NCI-H526 (cell line): ENCODE measurements at regions not wholly inside any gene's neighbourhood (a gene's known extent, or its start where the extent isn't known, plus 50 kb on each side); places are given as distances from the start of the nearest gene placed in this dataset.
"Not testable (repeated sequence)": the region's sequence is repeated elsewhere in the genome, so short reads cannot be mapped to it uniquely, and the experiment has no call there.

Experiments used
- DNase-seq, 2 experiments: peaks; one replicate each; lab custom pipeline; 2025; lab: John Stamatoyannopoulos, UW

- not testable (repeated sequence) for DNase-seq
These were observed 207.8 kb upstream of the CCDC196 start for GRCh38 chr14:66278418-66278817.

GRCh38 chr14:66281036-66281776 is 205.0 kb upstream of the CCDC196 start:
- no peak for DNase-seq

- DNase-seq, result no peak
These were observed 201.8 kb upstream of the CCDC196 start for GRCh38 chr14:66284346-66284745.

GRCh38 chr14:66288511-66288910 is 197.7 kb upstream of the CCDC196 start:
- no peak for DNase-seq

- no peak for DNase-seq
These were observed 194.4 kb upstream of the CCDC196 start for GRCh38 chr14:66291756-66292155.

GRCh38 chr14:66293533-66294105 is 192.6 kb upstream of the CCDC196 start:
- DNase-seq, result peak; percentile 30 to 58

- no peak for DNase-seq
These were observed 190.8 kb upstream of the CCDC196 start for GRCh38 chr14:66295386-66295785.

GRCh38 chr14:66300886-66301285 is 185.3 kb upstream of the CCDC196 start:
- DNase-seq, result no peak

GRCh38 chr14:66306101-66306500 is 180.1 kb upstream of the CCDC196 start:
- DNase-seq, result no peak

GRCh38 chr14:66311058-66311457 is 175.1 kb upstream of the CCDC196 start:
- no peak for DNase-seq

GRCh38 chr14:66311990-66312389 is 174.2 kb upstream of the CCDC196 start:
- no peak for DNase-seq

- no peak for DNase-seq
These were observed 173.7 kb upstream of the CCDC196 start for GRCh38 chr14:66312451-66312850.

GRCh38 chr14:66315098-66315497 is 171.1 kb upstream of the CCDC196 start:
- DNase-seq, result no peak

- DNase-seq, result peak in 1 of 2 experiments; percentile 28
These were observed 170.6 kb upstream of the CCDC196 start for GRCh38 chr14:66315548-66315947.

- DNase-seq, result no peak
These were observed 163.6 kb upstream of the CCDC196 start for GRCh38 chr14:66322564-66322963.

GRCh38 chr14:66330228-66330627 is 155.9 kb upstream of the CCDC196 start:
- peak; percentile 43 to 71 for DNase-seq

- DNase-seq, result no peak
These were observed 155.3 kb upstream of the CCDC196 start for GRCh38 chr14:66330916-66331315.

GRCh38 chr14:66333293-66333692 is 152.9 kb upstream of the CCDC196 start:
- DNase-seq, result not testable (repeated sequence)

GRCh38 chr14:66341239-66341638 is 144.9 kb upstream of the CCDC196 start:
- no peak for DNase-seq

- no peak for DNase-seq
These were observed 140.2 kb upstream of the CCDC196 start for GRCh38 chr14:66345986-66346385.

GRCh38 chr14:66351310-66351709 is 134.9 kb upstream of the CCDC196 start:
- no peak for DNase-seq

- DNase-seq, result peak; percentile 60 to 72
These were observed 126.7 kb upstream of the CCDC196 start for GRCh38 chr14:66359500-66359899.

- DNase-seq, result no peak
These were observed 125.7 kb upstream of the CCDC196 start for GRCh38 chr14:66360366-66360926.
